Upper lobe of left lung (tissue), 4 donors: ENCODE measurements at regions not wholly inside any gene's neighbourhood (a gene's known extent, or its start where the extent isn't known, plus 50 kb on each side); places are given as distances from the start of the nearest gene placed in this dataset.

Source experiments
- CTCF ChIP-seq, 6 experiments: fragments of 450-650 bp in 4 of 6; fragments of 200-600 bp in 2 of 6; sonication (generic) in 2 of 6; IDR thresholded peaks; one replicate each; pipeline ENCODE4 v1.5.1; 2016 to 2019; ENCODE audit warnings: antibody characterized with exemption in 6 of 6
- EP300 ChIP-seq, 4 donors: sonication (generic); formaldehyde crosslinking; IDR thresholded peaks; one replicate each; pipeline ENCODE4 v1.5.1; 2017; ENCODE audit warnings: antibody characterized with exemption in 4 of 4, control low read depth in 2 of 4
- POLR2A ChIP-seq, 4 donors: fragments of 450-650 bp; IDR thresholded peaks; one replicate each; pipeline ENCODE4 v1.5.1; 2016 to 2017; ENCODE audit warnings: antibody characterized with exemption in 4 of 4, mild to moderate bottlenecking in 2 of 4
- POLR2AphosphoS5 ChIP-seq, 2 donors: sonication (generic); formaldehyde crosslinking; IDR thresholded peaks; one replicate each; pipeline ENCODE4 v1.5.1; 2017; ENCODE audit warnings: antibody characterized with exemption in 2 of 2

- TF ChIP-seq CTCF (IDR thresholded peaks at IDR 0.05) (no peak), POLR2A (IDR thresholded peaks at IDR 0.05) (no peak), EP300 (IDR thresholded peaks at IDR 0.05) (no peak), POLR2AphosphoS5 (IDR thresholded peaks at IDR 0.05) (no peak)
These were observed 91.3 kb upstream of the UBE2E2 start for GRCh38 chr3:23111797-23112196.
